MCF 10A (cell line): ENCODE measurements at regions not wholly inside any gene's neighbourhood (a gene's known extent, or its start where the extent isn't known, plus 50 kb on each side); places are given as distances from the start of the nearest gene placed in this dataset.

Source experiments
- BruUV-seq: library from RNA; stranded (reverse); fragments of 400-500 nt; replicated peaks from 2 replicates; lab custom pipeline; 2021; lab: Mats Ljungman, UMichigan
- CTCF ChIA-PET: fragments of 300-600 bp; sonication (Branson Sonifier 250); formaldehyde crosslinking; extraction: SDS; loops from one replicate; lab custom pipeline; 2021; ENCODE audit warnings: antibody characterized with exemption, inconsistent platforms; lab: Yijun Ruan, JAX
- POLR2A ChIA-PET: fragments of 300-600, 350-650 bp; sonication (Branson Sonifier 250); formaldehyde crosslinking; extraction: SDS; loops from one replicate; lab custom pipeline; 2020; ENCODE audit warnings: antibody characterized with exemption, inconsistent platforms; lab: Yijun Ruan, JAX
- DNase-seq: peaks from one replicate; pipeline ENCODE4 v3.0.0-alpha.2; 2018; ENCODE audit not compliant: unreplicated experiment
- H3K27ac Mint-ChIP-seq: one replicate; pipeline ENCODE4 v1.8.0; 2022; ENCODE audit warnings: mild to moderate bottlenecking, low read depth, mixed read lengths; ENCODE audit not compliant: unreplicated experiment
- H3K27me3 Mint-ChIP-seq: one replicate; pipeline ENCODE4 v1.8.0; 2022; ENCODE audit warnings: mixed read lengths; ENCODE audit not compliant: insufficient read depth, unreplicated experiment
- H3K36me3 Mint-ChIP-seq: one replicate; pipeline ENCODE4 v1.8.0; 2022; ENCODE audit warnings: mild to moderate bottlenecking, moderate library complexity, mixed read lengths; ENCODE audit not compliant: insufficient read depth, unreplicated experiment
- H3K4me1 Mint-ChIP-seq: one replicate; pipeline ENCODE4 v1.8.0; 2022; ENCODE audit warnings: mixed read lengths; ENCODE audit not compliant: insufficient read depth, unreplicated experiment
- H3K4me3 Mint-ChIP-seq: one replicate; pipeline ENCODE4 v1.8.0; 2022; ENCODE audit warnings: mild to moderate bottlenecking, moderate library complexity, mixed read lengths; ENCODE audit not compliant: unreplicated experiment
- H3K9me3 Mint-ChIP-seq: one replicate; pipeline ENCODE4 v1.8.0; 2022; ENCODE audit warnings: mixed read lengths; ENCODE audit not compliant: unreplicated experiment
- intact Hi-C: fragments of 100-400 bp; cut with micrococcal nuclease; formaldehyde crosslinking; loops from 2 replicates; pipeline ENCODE4 v1.14.1; 2022
- TF ChIP-seq, protein P1 (sequence below): fragments of 200-600 bp; IDR thresholded peaks from one replicate; pipeline ENCODE4 v1.8.0; 2022; ENCODE audit warnings: antibody characterized with exemption, mild to moderate bottlenecking; ENCODE audit not compliant: unreplicated experiment

DNA sequence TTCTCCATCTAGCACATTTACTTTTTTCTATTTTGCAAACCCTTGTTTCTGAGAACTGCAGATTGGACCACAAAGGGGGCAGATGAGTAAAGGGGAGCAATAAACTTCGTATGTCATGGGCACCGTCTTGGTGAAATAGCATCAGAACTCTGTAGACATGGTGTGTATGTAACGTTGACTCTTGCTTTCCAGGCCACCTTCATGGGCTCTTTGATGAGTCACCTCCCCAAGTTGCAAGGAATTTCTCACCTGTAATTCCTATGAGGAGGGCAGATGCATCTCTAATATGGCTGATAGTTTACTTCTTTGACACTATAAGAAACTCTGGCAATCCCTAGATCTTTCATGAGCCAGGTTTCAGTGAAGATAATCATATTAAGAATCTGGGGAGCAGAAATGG, 163.4 kb upstream of the PLPPR1 start:
- ChIA-PET POLR2A (no interaction called here), CTCF (no interaction called here)
- H3K4me3 Mint-ChIP-seq, result no peak overlapping the region
- intact Hi-C loops, result no loop called here
- no peak overlapping the region for H3K27ac Mint-ChIP-seq
- H3K27me3 Mint-ChIP-seq, result no peaks in the 10 kb centered on the region
- TF ChIP-seq, protein P1, sequence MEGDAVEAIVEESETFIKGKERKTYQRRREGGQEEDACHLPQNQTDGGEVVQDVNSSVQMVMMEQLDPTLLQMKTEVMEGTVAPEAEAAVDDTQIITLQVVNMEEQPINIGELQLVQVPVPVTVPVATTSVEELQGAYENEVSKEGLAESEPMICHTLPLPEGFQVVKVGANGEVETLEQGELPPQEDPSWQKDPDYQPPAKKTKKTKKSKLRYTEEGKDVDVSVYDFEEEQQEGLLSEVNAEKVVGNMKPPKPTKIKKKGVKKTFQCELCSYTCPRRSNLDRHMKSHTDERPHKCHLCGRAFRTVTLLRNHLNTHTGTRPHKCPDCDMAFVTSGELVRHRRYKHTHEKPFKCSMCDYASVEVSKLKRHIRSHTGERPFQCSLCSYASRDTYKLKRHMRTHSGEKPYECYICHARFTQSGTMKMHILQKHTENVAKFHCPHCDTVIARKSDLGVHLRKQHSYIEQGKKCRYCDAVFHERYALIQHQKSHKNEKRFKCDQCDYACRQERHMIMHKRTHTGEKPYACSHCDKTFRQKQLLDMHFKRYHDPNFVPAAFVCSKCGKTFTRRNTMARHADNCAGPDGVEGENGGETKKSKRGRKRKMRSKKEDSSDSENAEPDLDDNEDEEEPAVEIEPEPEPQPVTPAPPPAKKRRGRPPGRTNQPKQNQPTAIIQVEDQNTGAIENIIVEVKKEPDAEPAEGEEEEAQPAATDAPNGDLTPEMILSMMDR, result no peak
- no peaks in the 10 kb centered on the region for H3K4me1 Mint-ChIP-seq
- BruUV-seq, result no TSS peak
- no peaks in the 10 kb centered on the region for H3K36me3 Mint-ChIP-seq
- H3K9me3 Mint-ChIP-seq, result peaks cover 7% of the 10 kb centered on the region
- no peak for DNase-seq

DNA sequence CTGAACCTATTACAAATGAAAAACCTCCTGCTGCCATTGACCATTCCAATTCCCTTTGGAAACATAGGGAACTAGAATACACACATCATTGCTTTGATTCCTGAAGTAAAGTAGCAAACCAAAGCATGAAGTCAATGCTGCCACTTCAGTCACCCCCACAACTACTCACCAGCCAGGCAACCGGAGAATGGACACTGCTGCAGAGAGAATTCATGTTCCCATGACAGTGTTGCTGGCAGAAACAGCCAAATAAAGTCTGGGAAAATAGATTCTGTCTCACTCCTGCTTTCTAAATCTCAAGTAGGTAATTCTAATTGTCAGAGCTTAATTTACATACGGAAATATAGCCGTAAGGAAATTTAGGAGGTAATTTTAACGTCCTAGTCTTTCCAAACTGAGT, 162.9 kb upstream of the PLPPR1 start:
- Mint-ChIP-seq H3K36me3 (no peaks in the 10 kb centered on the region), H3K27me3 (no peaks in the 10 kb centered on the region), H3K27ac (no peak overlapping the region), H3K4me3 (no peak overlapping the region), H3K9me3 (peaks cover 7% of the 10 kb centered on the region), H3K4me1 (no peaks in the 10 kb centered on the region)
- intact Hi-C loops, result no loop called here
- no peak for DNase-seq
- no TSS peak for BruUV-seq
- POLR2A ChIA-PET, result no interaction called here
- CTCF ChIA-PET, result interaction anchor here (1.4 kb wide), 1 partner anchor 254 kb away, joined by 4 read pairs; no protein-coding TSS in a partner anchor
- TF ChIP-seq, protein P1, result no peak

DNA sequence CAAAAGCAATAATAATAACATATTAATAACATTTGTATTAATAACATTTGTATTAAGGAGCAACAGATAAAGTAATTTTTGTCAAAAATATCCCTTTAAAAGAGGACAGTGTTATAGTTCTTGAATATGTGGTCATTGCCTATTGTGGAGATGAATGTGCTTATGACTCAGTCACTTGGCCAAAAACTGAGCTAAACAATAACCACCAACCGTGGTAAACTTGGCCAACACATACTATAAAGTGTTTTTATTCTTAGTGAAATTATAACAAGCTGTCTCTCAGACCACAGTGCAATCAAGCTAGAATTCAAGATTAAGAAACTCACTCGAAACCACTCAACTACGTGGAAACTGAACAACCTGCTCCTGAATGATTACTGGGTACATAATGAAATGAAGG, 159.2 kb upstream of the PLPPR1 start:
- no peak overlapping the region for H3K27ac Mint-ChIP-seq
- no peak overlapping the region for H3K4me3 Mint-ChIP-seq
- no TSS peak for BruUV-seq
- no peaks in the 10 kb centered on the region for H3K27me3 Mint-ChIP-seq
- H3K36me3 Mint-ChIP-seq, result no peaks in the 10 kb centered on the region
- H3K9me3 Mint-ChIP-seq, result peaks cover 4% of the 10 kb centered on the region
- TF ChIP-seq, protein P1, result no peak
- POLR2A ChIA-PET, result no interaction called here
- intact Hi-C loops, result no loop called here
- CTCF ChIA-PET, result no interaction called here
- H3K4me1 Mint-ChIP-seq, result no peaks in the 10 kb centered on the region
- no peak for DNase-seq

DNA sequence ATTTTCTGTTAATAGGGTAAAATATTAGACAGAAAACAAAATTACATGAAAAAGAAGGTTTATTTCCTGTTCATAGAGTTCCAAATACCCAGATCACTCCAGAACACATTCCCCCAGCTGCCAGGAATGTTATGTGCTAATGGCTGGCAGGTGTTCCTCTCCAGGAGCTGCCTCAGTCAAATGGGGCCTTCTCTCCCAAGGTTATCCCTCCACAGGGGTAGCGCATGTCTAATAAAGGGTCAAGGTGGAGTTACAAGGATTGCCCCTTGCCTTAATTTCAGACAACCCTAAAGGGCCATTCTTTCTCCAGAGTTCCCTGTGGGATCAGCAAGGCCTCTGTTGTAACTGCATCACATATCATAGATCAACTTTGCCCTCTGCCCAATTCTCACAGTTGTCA, 148.6 kb upstream of the PLPPR1 start:
- ChIA-PET POLR2A (no interaction called here), CTCF (interaction anchor here (0.6 kb wide), 1 partner anchor 239 kb away, joined by 3 read pairs; no protein-coding TSS in a partner anchor)
- Mint-ChIP-seq H3K27me3 (peaks cover 4% of the 10 kb centered on the region), H3K9me3 (no peaks in the 10 kb centered on the region), H3K4me3 (no peak overlapping the region), H3K36me3 (no peaks in the 10 kb centered on the region), H3K4me1 (no peaks in the 10 kb centered on the region), H3K27ac (no peak overlapping the region)
- intact Hi-C loops, result no loop called here
- TF ChIP-seq, protein P1, result no peak
- BruUV-seq, result no TSS peak
- DNase-seq, result no peak
